Retinal pigment epithelial cell (primary cell): ENCODE measurements at regions not wholly inside any gene's neighbourhood (a gene's known extent, or its start where the extent isn't known, plus 50 kb on each side); places are given as distances from the start of the nearest gene placed in this dataset.

Experiments used
- DNase-seq: peaks from one replicate; pipeline ENCODE4 v3.0.0-alpha.2; 2010; ENCODE audit warnings: low read depth
- H3K4me3 ChIP-seq: 2 replicates; pipeline ENCODE4 v1.5.1; 2011; ENCODE audit warnings: mild to moderate bottlenecking, low read length, control low read depth, moderate library complexity
- CTCF ChIP-seq: conservative IDR thresholded peaks from 2 replicates; pipeline ENCODE4 v1.5.1; 2011; ENCODE audit warnings: low read depth, low read length, control low read depth, inconsistent platforms

GRCh38 chr2:225787497-225787896 lies 388.0 kb downstream of the NYAP2 start:
- no peak for TF ChIP-seq CTCF
- H3K4me3 ChIP-seq: no peak overlapping the region
- DNase-seq: no peak

GRCh38 chr2:225781991-225782390 lies 382.5 kb downstream of the NYAP2 start:
- H3K4me3 ChIP-seq: no peak overlapping the region
- no peak for TF ChIP-seq CTCF
- no peak for DNase-seq

- TF ChIP-seq CTCF: no peak
- no peak overlapping the region for H3K4me3 ChIP-seq
- no peak for DNase-seq
These were observed 381.6 kb downstream of the NYAP2 start for GRCh38 chr2:225781145-225781544.

DNA sequence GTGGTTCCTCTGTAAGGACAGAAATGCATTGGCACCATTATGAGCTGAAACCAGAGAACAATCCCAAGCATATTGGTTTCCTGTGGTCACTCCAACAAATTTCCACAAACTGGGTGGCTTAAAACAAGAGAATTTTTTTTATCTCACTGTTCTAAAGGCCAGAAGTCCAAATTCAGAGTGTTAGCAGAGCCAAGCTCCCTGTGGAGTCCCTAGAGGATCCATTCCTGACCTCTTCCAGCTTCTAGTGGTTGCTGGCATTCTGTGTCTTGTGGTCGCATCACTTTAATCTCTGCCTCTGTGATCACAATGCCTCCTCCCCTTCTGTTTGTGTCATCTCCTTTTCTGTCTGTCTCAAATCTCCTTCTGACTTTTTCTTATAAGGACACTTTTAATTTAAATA lies 380.3 kb downstream of the NYAP2 start:
- DNase-seq: no peak
- TF ChIP-seq CTCF: no peak
- no peak overlapping the region for H3K4me3 ChIP-seq

DNA sequence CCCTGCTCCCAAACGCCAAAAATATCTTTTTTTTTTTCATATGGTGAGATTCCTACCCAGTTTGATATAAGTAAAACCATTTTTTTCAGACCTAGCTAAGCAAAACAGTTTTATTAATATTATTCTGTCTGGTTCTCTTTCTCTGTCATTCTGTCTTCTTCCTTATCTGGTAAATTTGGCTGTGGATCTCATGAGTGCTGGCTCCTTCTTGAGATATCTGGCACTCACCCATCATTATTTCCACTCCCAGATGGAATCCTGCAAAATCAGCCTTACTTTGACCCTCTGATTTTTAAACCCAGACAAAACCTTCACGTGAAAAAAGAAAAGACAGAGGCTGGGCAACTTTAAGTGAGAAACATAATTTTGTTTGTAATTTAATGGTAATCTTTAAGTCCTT lies 373.6 kb downstream of the NYAP2 start:
- no peak for TF ChIP-seq CTCF
- DNase-seq: no peak
- no peak overlapping the region for H3K4me3 ChIP-seq

GRCh38 chr2:225771701-225772100 lies 372.2 kb downstream of the NYAP2 start:
- H3K4me3 ChIP-seq: no peak overlapping the region
- TF ChIP-seq CTCF: no peak
- no peak for DNase-seq

DNA sequence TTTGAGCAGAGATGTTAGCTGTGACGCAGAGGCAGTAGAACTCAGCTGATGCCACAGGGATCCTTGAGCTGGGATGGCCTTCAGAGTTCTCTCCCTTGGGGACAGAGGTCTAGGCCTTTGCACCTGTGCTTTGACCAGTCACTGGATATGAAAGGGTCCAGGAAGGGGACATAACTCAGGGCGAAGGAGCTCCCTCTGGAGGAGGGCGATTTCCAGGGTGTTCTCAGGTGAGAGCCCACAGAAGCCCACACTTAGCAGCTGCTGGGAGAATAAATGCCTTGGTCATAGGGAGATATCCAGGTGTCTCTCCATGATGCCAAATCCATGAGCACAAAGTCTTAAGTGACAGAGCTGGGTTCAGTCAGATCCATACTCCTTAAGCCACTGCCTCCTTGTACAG lies 369.2 kb downstream of the NYAP2 start:
- TF ChIP-seq CTCF: no peak
- H3K4me3 ChIP-seq: no peak overlapping the region
- DNase-seq: no peak
